ENCODE measurements at regions not wholly inside any gene's neighbourhood (a gene's known extent, or its start where the extent isn't known, plus 50 kb on each side); places are given as distances from the start of the nearest gene placed in this dataset.
A peak's percentile ranks its signal among the peaks of the same experiment; 100 is the strongest.

- no peak for DNase-seq
Measured at GRCh38 chr1:147811273-147811672, 50.9 kb upstream of the GJA5 start.

- DNase-seq, result no peak
Measured at GRCh38 chr1:147811751-147812150, 51.3 kb upstream of the GJA5 start.

GRCh38 chr1:147812799-147813198 is 52.4 kb upstream of the GJA5 start:
- no peak for DNase-seq

- peak; percentile 9 for DNase-seq
Measured at GRCh38 chr1:147815503-147815902, 55.1 kb upstream of the GJA5 start.

- DNase-seq, result no peak
Measured at GRCh38 chr1:147820761-147821297, 60.4 kb upstream of the GJA5 start.

- no peak for DNase-seq
Measured at GRCh38 chr1:147821883-147822282, 61.5 kb upstream of the GJA5 start.

GRCh38 chr1:147822292-147822691 is 61.9 kb upstream of the GJA5 start:
- DNase-seq, result no peak

- DNase-seq, result no peak
Measured at GRCh38 chr1:147824001-147824400, 63.6 kb upstream of the GJA5 start.

GRCh38 chr1:147824798-147825197 is 64.4 kb upstream of the GJA5 start:
- DNase-seq, result no peak

GRCh38 chr1:147825586-147825985 is 65.2 kb upstream of the GJA5 start:
- no peak for DNase-seq

- DNase-seq, result no peak
Measured at GRCh38 chr1:147826259-147826658, 65.9 kb upstream of the GJA5 start.

GRCh38 chr1:147833231-147833860 is 69.2 kb upstream of the GJA8 start:
- DNase-seq, result no peak

- no peak for DNase-seq
Measured at GRCh38 chr1:147834181-147834580, 68.4 kb upstream of the GJA8 start.

GRCh38 chr1:147834810-147835209 is 67.8 kb upstream of the GJA8 start:
- no peak for DNase-seq

GRCh38 chr1:147837129-147837963 is 65.2 kb upstream of the GJA8 start:
- no peak for DNase-seq

- DNase-seq, result no peak
Measured at GRCh38 chr1:147837964-147838292, 64.7 kb upstream of the GJA8 start.

- DNase-seq, result peak; percentile 6
Measured at GRCh38 chr1:147840909-147841308, 61.7 kb upstream of the GJA8 start.

- DNase-seq, result no peak
Measured at GRCh38 chr1:147842578-147842977, 60.0 kb upstream of the GJA8 start.

GRCh38 chr1:147843486-147843885 is 59.1 kb upstream of the GJA8 start:
- no peak for DNase-seq

- DNase-seq, result no peak
Measured at GRCh38 chr1:147847831-147848230, 54.8 kb upstream of the GJA8 start.

- no peak for DNase-seq
Measured at GRCh38 chr1:147849098-147849895, 53.3 kb upstream of the GJA8 start.

GRCh38 chr1:147850737-147851136 is 51.9 kb upstream of the GJA8 start:
- DNase-seq, result no peak

GRCh38 chr1:147851149-147851548 is 51.4 kb upstream of the GJA8 start:
- DNase-seq, result no peak

Measured in RPMI8226 (cell line).